ENCODE measurements at regions not wholly inside any gene's neighbourhood (a gene's known extent, or its start where the extent isn't known, plus 50 kb on each side); places are given as distances from the start of the nearest gene placed in this dataset.

DNA sequence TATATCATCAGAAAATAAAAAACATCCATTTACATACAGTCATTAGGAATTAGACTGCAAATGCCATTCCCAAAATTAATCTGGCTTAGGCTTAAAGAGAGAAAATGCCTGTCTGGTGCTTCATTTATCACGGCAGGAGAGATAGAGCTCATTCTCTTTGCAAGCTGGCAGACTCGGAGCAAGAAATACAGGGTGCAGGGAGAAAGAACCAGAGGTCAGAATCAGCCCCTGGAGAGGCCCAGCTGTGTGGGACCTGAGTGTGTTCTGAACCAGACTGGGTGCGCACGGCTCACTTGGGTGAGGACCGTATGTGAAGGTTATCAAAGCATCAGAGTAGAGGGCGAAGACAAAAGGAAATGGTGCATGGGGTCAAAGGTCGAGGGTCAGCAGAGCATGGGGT, 227.8 kb downstream of the ACKR3 start:
- 76 to 79% methylated on average over 7 of the region's 7 CpGs for WGBS, 2 donors
- peak in 1 of 2 donors; percentile 4 for DNase-seq (ENCODE audit: low spot score in 2 of 2)
- no peak overlapping the region for H3K4me3 ChIP-seq (ENCODE audit: low read depth, poor library complexity, severe bottlenecking)
- TF ChIP-seq POLR2A (IDR thresholded peaks at IDR 0.05): no peak
- TF ChIP-seq, protein P1, sequence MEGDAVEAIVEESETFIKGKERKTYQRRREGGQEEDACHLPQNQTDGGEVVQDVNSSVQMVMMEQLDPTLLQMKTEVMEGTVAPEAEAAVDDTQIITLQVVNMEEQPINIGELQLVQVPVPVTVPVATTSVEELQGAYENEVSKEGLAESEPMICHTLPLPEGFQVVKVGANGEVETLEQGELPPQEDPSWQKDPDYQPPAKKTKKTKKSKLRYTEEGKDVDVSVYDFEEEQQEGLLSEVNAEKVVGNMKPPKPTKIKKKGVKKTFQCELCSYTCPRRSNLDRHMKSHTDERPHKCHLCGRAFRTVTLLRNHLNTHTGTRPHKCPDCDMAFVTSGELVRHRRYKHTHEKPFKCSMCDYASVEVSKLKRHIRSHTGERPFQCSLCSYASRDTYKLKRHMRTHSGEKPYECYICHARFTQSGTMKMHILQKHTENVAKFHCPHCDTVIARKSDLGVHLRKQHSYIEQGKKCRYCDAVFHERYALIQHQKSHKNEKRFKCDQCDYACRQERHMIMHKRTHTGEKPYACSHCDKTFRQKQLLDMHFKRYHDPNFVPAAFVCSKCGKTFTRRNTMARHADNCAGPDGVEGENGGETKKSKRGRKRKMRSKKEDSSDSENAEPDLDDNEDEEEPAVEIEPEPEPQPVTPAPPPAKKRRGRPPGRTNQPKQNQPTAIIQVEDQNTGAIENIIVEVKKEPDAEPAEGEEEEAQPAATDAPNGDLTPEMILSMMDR (IDR thresholded peaks at IDR 0.05): no peak
- intact Hi-C loops (cut with DNase I; ENCODE audit: low total_unique reads): no loop called here

GRCh38 chr2:236798491-236798890, 228.9 kb downstream of the ACKR3 start:
- peak in 1 of 2 donors; percentile 69 for DNase-seq (ENCODE audit: low spot score in 2 of 2)
- no peak overlapping the region for H3K4me3 ChIP-seq (ENCODE audit: low read depth, poor library complexity, severe bottlenecking)
- TF ChIP-seq POLR2A (IDR thresholded peaks at IDR 0.05): no peak
- TF ChIP-seq, protein P1 (IDR thresholded peaks at IDR 0.05): no peak
- intact Hi-C loops (cut with DNase I; ENCODE audit: low total_unique reads): no loop called here
- 94 to 96% methylated on average over 3 of the region's 3 CpGs for WGBS, 2 donors

DNA sequence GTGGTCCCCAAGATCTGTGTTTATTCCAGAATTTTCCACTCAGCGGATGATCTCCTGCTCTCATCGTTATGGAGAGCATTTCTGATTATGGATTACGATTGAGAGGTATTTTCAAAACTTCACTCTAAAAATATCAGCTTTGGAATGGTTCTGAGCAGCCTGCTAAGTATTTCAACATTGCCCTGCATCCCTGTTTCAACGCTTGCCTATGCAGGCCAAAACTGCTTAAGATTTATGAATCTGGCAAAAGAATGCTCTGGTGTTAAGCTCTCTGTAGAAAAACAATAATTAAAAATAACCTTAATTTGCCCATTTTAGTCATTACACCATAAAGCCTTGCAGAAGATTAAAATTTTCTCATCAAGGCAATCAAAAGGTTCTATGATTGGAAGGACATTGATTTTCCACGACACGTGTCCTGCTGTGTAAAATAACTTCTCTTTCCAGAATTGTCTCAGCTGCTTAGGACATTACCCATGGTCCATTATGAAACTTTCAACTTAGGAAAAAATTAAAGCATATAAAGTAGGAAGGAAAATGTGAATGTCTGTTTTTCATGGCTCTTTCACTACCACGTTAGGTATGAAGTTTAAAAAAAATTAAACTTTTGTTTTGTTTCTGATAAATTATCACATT, 229.9 kb downstream of the ACKR3 start:
- TF ChIP-seq, protein P1 (IDR thresholded peaks at IDR 0.05): no peak
- TF ChIP-seq POLR2A (IDR thresholded peaks at IDR 0.05): no peak
- WGBS, 2 donors: 63 to 73% methylated on average over 7 of the region's 7 CpGs
- intact Hi-C loops (cut with DNase I; ENCODE audit: low total_unique reads): no loop called here
- no peak overlapping the region for H3K4me3 ChIP-seq (ENCODE audit: low read depth, poor library complexity, severe bottlenecking)
- DNase-seq (ENCODE audit: low spot score in 2 of 2): no peak

DNA sequence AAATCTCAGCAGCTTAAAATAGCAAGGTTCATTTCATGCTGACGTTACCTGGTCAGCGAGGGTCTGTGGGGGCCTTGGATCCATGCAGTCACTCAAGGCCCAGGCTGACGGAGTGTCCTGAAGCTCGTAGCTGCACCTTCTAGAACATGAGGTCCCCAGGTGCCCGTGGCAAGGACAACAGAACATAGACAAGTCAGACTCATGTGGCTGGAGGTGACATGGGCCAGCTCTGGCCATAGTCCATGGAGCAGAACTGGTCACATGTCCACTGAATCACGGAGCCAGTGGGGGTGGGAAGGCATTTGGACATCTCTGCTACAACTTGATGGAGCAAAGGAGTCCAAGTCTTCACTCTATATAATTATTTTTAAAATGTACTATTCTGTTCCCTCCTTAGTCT, 233.2 kb downstream of the ACKR3 start:
- intact Hi-C loops (cut with DNase I; ENCODE audit: low total_unique reads): no loop called here
- 88 to 89% methylated on average over 6 of the region's 6 CpGs for WGBS, 2 donors
- TF ChIP-seq POLR2A (IDR thresholded peaks at IDR 0.05): no peak
- TF ChIP-seq, protein P1 (IDR thresholded peaks at IDR 0.05): no peak
- no peak overlapping the region for H3K4me3 ChIP-seq (ENCODE audit: low read depth, poor library complexity, severe bottlenecking)
- DNase-seq (ENCODE audit: low spot score in 2 of 2): peak in 1 of 2 donors; percentile 85

DNA sequence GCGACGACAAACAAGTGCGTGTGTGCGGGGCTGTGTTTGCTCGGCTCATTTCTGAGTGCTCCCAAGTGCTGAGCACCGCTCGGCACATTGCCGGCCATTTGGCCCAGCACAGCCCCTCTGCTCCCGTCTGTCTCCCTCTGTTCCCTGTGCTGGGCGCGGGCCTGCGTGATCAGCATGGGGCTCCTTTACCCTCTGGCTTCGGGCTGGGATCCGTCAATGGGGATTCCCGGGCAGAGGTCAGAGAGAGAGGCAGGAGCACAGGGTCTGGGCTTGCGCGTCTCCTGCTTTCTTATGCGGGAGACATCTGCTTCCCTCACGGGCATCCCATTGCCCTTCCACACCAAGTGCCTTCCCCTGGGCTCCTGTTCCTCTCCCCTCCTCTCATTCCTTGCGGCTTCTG, 234.0 kb downstream of the ACKR3 start:
- no peak overlapping the region for H3K4me3 ChIP-seq (ENCODE audit: low read depth, poor library complexity, severe bottlenecking)
- intact Hi-C loops (cut with DNase I; ENCODE audit: low total_unique reads): no loop called here
- 90 to 95% methylated on average over 19 to 20 of the region's 20 CpGs for WGBS, 2 donors
- DNase-seq (ENCODE audit: low spot score in 2 of 2): peak in 1 of 2 donors; percentile 79
- TF ChIP-seq, protein P1 (IDR thresholded peaks at IDR 0.05): no peak
- TF ChIP-seq POLR2A (IDR thresholded peaks at IDR 0.05): no peak
